Ovary (tissue), 7 donors: ENCODE measurements at regions not wholly inside any gene's neighbourhood (a gene's known extent, or its start where the extent isn't known, plus 50 kb on each side); places are given as distances from the start of the nearest gene placed in this dataset.

ENCODE experiments used
- DNase-seq, 5 donors: peaks; one replicate each; pipeline ENCODE4 v3.0.0-alpha.2; 2019 to 2020
- H3K27ac ChIP-seq, 2 donors: fragments of 200-600 bp; one replicate each; pipeline versions ENCODE4 v1.5.1 to v1.8.0; 2019 to 2022
- H3K27me3 ChIP-seq: fragments of 200-600 bp; one replicate; pipeline ENCODE4 v1.8.0; 2022
- H3K36me3 ChIP-seq: fragments of 200-600 bp; sonication (generic); one replicate; pipeline ENCODE4 v1.5.1; 2019
- H3K4me1 ChIP-seq: one replicate; pipeline ENCODE4 v1.8.1; 2013; ENCODE audit warnings: mild to moderate bottlenecking, moderate library complexity; ENCODE audit not compliant: insufficient read depth
- H3K4me3 ChIP-seq: fragments of 200-600 bp; sonication (generic); one replicate; pipeline ENCODE4 v1.5.1; 2017
- H3K9me3 ChIP-seq, 2 donors: fragments of 200-600 bp in 1 of 2; sonication (generic) in 1 of 2; one replicate each; pipeline versions ENCODE4 v1.5.1 to v1.8.1; 2013 to 2019; ENCODE audit warnings: mild to moderate bottlenecking in 1 of 2, moderate library complexity in 1 of 2
- EP300 ChIP-seq: sonication (generic); formaldehyde crosslinking; IDR thresholded peaks from one replicate; pipeline ENCODE4 v1.6.1; 2017; ENCODE audit warnings: antibody characterized with exemption
- POLR2A ChIP-seq: fragments of 450-650 bp; IDR thresholded peaks from one replicate; pipeline ENCODE4 v1.6.1; 2017; ENCODE audit warnings: antibody characterized with exemption, mild to moderate bottlenecking, moderate library complexity
- WGBS, 3 donors: extraction: QIAGEN DNeasy Blood & Tissue Kit in 1 of 3; methylation state at CpG; one replicate each; pipeline versions ENCODE4 v1.1.5 to v1.1.7; 2013 to 2017; 5-methylcytosine and 5-hydroxymethylcytosine counted together
- intact Hi-C, 4 donors: fragments of 100-400 bp; cut with DNase I; formaldehyde crosslinking; loops; one replicate each; pipeline versions ENCODE4 v1.11.0 to v1.15.1; 2022 to 2023
- TF ChIP-seq, protein P1 (sequence below), 3 donors: fragments of 450-650 bp in 2 of 3; fragments of 200-600 bp in 1 of 3; IDR thresholded peaks; one replicate each; pipeline versions ENCODE4 v1.5.1 to v1.8.0; 2016 to 2022; ENCODE audit warnings: antibody characterized with exemption in 3 of 3, mild to moderate bottlenecking in 1 of 3
- donor health status: DM: no; HTN: no; CAD: no; lungs with moderate emphysema.
- donor health status: DM: no; HTN: no; CAD: no.
- donor health status: Bipolar disorder and iron deficiency.
- donor health status: DM: no; HTN: no; CAD: no.
- donor health status: DM: yes; HTN: yes; CAD: no.

DNA sequence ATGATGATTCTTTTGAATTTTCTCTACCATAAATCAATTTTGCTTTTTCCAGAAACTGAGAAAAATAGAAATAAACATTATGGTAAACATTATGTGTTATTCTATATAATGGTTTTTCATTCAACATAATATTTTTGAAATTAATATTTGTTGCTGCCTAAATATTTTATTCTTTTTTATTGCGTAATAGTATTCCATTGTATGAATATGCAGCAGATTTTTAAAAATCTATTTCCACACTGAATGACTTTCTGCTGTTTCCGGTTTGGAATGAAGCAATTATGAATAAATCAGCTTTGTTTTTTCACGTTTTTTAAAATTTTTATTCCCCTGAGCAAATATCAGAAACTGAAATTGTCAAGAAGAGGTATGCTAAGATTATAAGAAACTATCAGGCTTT is 335.2 kb upstream of the KCND2 start:
- no peak for DNase-seq
- Histone ChIP-seq H3K27me3 (peaks cover 8% of the 10 kb centered on the region), H3K4me3 (no peak overlapping the region), H3K4me1 (peaks cover 3% of the 10 kb centered on the region), H3K27ac (no peak overlapping the region), H3K9me3 (no peaks in the 10 kb centered on the region), H3K36me3 (no peaks in the 10 kb centered on the region)
- intact Hi-C loops, result loop anchor here (5.0 to 10.0 kb wide), 2 partner anchors 335 to 337 kb away; partner anchors contain the start of gene KCND2 (in 4 of the 4)
- TF ChIP-seq, protein P1, sequence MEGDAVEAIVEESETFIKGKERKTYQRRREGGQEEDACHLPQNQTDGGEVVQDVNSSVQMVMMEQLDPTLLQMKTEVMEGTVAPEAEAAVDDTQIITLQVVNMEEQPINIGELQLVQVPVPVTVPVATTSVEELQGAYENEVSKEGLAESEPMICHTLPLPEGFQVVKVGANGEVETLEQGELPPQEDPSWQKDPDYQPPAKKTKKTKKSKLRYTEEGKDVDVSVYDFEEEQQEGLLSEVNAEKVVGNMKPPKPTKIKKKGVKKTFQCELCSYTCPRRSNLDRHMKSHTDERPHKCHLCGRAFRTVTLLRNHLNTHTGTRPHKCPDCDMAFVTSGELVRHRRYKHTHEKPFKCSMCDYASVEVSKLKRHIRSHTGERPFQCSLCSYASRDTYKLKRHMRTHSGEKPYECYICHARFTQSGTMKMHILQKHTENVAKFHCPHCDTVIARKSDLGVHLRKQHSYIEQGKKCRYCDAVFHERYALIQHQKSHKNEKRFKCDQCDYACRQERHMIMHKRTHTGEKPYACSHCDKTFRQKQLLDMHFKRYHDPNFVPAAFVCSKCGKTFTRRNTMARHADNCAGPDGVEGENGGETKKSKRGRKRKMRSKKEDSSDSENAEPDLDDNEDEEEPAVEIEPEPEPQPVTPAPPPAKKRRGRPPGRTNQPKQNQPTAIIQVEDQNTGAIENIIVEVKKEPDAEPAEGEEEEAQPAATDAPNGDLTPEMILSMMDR (IDR thresholded peaks at IDR 0.05), result no peak
- TF ChIP-seq EP300 (no peak), POLR2A (no peak)
- 83 to 93% (median 90%) methylated on average over 3 of the region's 3 CpGs for WGBS, 3 donors

DNA sequence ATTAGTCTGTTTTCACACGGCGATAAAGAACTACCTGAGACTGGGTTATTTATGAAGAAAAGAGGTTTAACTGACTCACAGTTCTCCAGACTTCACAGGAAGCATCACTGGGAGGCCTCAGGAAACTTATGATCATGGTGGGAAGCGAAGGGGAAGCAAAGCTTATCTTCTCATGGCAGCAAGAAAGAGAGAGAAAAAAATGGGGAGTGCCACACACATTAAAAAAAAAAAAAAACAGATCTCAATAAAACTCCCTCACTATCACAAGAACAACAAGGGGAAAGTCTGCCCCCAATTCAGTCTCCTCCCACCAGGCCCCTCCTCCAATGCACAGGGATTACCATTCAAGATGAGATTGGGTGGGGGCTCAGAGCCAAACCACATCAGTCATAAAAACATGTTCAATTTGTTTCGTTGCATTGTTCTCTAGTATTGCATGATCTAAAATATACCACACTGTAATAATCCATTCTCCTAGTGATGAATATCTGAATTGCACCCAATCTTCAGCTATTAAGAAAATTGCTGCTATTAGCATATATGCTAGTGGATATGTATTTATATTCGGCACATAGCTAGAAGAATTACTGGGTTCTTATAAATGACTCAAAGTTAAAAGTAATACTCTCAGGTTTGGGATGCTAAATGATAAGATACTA is 328.9 kb upstream of the KCND2 start:
- DNase-seq, result no peak
- H3K9me3 ChIP-seq, result no peaks in the 10 kb centered on the region
- H3K36me3 ChIP-seq, result no peaks in the 10 kb centered on the region
- no peak overlapping the region for H3K27ac ChIP-seq
- 80 to 93% (median 91%) methylated on average over 5 of the region's 5 CpGs for WGBS, 3 donors
- peaks cover 6% of the 10 kb centered on the region for H3K27me3 ChIP-seq
- intact Hi-C loops, result no loop called here
- peaks cover 3% of the 10 kb centered on the region for H3K4me1 ChIP-seq
- TF ChIP-seq, protein P1 (IDR thresholded peaks at IDR 0.05), result no peak
- TF ChIP-seq EP300 (no peak), POLR2A (no peak)
- no peak overlapping the region for H3K4me3 ChIP-seq

DNA sequence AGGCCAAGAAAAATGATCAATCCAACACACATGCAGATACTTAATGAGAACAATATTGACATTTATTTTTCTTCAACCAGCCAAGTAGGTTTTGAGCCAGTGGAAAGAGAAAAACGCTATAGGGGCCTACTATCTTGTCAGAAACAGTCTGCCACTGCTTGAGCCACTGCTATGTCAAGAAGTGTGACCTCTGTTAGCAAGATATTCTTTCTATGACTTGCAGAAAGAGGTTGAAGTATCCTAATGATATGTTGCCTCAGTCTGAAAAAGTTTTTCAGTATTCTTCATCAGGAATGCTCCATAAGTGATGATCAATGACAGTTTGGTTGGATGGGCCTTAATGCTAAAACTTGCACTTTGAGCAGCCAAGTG is 328.4 kb upstream of the KCND2 start:
- WGBS, 3 donors, result 19 to 41% (median 22%) methylated on average over 1 of the region's 1 CpG
- intact Hi-C loops, result no loop called here
- Histone ChIP-seq H3K4me3 (no peak overlapping the region), H3K27ac (no peak overlapping the region), H3K27me3 (peaks cover 6% of the 10 kb centered on the region), H3K36me3 (no peaks in the 10 kb centered on the region), H3K9me3 (no peaks in the 10 kb centered on the region), H3K4me1 (peaks cover 3% of the 10 kb centered on the region)
- TF ChIP-seq EP300, result no peak
- TF ChIP-seq, protein P1 (IDR thresholded peaks at IDR 0.05), result no peak
- no peak for TF ChIP-seq POLR2A
- no peak for DNase-seq

DNA sequence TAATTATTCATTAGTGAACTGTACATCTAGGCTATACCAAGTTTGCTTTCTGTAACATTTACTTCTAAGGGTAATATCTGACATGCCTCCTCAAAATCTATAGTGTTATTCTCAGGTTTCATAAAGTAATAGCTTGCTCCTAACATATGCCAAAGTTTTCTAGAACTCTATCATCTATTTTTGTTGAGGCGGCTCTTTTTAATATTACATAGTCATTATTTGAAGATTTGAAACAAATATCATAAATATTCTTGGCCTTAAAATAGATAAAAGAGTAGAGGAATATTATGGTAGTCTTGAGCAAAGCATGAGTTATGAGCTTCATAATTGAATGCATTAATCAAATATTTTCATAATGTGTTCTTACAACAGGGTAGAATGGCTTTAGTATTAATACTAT is 327.2 kb upstream of the KCND2 start:
- no peak overlapping the region for H3K4me3 ChIP-seq
- H3K27me3 ChIP-seq, result peaks cover 6% of the 10 kb centered on the region
- 84 to 95% (median 94%) methylated on average over 1 of the region's 1 CpG for WGBS, 3 donors
- intact Hi-C loops, result no loop called here
- H3K9me3 ChIP-seq, result no peaks in the 10 kb centered on the region
- no peaks in the 10 kb centered on the region for H3K36me3 ChIP-seq
- no peak overlapping the region for H3K27ac ChIP-seq
- DNase-seq, result no peak
- peaks cover 3% of the 10 kb centered on the region for H3K4me1 ChIP-seq
- TF ChIP-seq, protein P1 (IDR thresholded peaks at IDR 0.05), result no peak
- TF ChIP-seq EP300 (no peak), POLR2A (no peak)
